Islet precursor cell (in vitro differentiated cells): ENCODE measurements at regions not wholly inside any gene's neighbourhood (a gene's known extent, or its start where the extent isn't known, plus 50 kb on each side); places are given as distances from the start of the nearest gene placed in this dataset.
A peak's percentile ranks its signal among the peaks of the same experiment; 100 is the strongest.
"Not testable (repeated sequence)": the region's sequence is repeated elsewhere in the genome, so short reads cannot be mapped to it uniquely, and the experiment has no call there.

Experiments used
- DNase-seq: peaks from one replicate; pipeline ENCODE4 v3.0.0-alpha.2; 2018

DNA sequence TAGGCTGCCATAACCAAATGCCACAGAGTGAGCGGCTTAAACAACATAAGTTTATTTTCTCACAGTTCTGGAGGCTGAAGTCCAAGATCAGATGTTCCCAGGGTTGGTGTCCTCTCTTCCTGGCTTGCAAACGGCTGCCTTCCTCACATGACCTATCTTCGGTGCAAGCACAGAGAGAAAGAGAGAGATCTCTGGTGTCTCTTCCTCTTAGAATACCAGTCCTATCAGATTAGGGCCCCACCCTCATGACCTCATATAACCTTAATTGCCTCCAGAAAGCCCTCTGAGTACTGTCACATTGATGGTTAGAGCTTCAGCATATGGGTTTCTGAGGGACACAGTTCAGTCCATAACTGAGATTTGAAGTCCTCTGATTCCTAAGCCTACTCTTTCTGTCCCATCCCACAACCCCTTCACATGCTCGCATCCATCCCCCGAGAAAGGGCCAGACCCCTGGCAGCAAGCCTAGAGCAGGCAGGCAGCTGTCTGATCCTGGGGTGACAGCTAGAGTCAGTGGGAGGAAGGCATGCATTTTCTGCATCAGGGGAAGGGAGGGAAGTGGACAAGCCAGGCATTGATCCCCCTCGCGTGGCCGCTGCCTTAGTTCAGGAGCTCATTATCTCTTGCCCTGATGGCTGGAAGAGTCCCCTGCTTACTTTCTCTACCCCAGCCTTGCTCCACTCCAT, 114.1 kb downstream of the FAR1 start:
- no peak for DNase-seq

GRCh38 chr11:13784441-13784840, 116.0 kb downstream of the FAR1 start:
- no peak for DNase-seq

GRCh38 chr11:13784855-13785254, 116.4 kb downstream of the FAR1 start:
- DNase-seq, result no peak

DNA sequence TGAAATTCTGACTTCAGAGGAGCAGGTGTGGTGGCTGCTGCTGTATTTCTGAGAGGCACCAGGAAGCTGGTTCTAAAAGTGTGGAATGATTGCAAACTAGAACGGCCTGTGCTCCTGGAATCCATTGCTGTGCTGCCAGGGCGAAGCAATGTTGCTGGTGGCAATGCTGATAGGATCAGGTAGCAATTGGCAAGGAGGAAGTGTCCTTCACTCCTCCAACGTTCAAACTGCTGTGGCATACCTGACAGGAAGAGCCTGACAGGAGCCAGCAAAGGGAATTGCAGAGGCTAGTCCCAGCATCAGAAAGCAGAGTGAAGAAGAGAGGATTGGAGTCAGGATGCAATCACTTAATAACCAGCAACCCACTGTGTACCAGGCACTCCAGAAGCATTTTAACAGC, 118.2 kb downstream of the FAR1 start:
- no peak for DNase-seq

GRCh38 chr11:13797616-13798015, 129.1 kb downstream of the FAR1 start:
- not testable (repeated sequence) for DNase-seq

- no peak for DNase-seq
These were observed 132.4 kb downstream of the FAR1 start for GRCh38 chr11:13800901-13801300.

DNA sequence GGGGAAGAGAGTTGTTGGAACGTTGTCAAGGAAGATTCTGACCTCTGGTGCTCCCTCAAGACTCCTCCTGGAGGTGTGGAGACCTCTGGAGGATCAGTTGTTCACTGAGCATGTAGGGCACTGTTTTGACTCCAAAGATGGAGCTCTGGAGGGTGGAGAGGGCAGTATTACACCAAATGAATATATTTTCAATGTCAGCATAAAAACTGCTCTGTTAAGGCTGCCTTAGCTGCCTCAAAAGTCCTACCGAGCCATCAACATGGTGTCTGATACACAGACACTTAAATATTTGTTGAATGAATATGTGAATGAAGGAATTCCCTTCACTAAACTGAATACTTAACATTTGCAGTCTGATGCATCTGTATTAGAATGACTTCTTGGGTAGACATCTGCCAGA, 144.2 kb upstream of the SPON1 start:
- DNase-seq, result no peak

DNA sequence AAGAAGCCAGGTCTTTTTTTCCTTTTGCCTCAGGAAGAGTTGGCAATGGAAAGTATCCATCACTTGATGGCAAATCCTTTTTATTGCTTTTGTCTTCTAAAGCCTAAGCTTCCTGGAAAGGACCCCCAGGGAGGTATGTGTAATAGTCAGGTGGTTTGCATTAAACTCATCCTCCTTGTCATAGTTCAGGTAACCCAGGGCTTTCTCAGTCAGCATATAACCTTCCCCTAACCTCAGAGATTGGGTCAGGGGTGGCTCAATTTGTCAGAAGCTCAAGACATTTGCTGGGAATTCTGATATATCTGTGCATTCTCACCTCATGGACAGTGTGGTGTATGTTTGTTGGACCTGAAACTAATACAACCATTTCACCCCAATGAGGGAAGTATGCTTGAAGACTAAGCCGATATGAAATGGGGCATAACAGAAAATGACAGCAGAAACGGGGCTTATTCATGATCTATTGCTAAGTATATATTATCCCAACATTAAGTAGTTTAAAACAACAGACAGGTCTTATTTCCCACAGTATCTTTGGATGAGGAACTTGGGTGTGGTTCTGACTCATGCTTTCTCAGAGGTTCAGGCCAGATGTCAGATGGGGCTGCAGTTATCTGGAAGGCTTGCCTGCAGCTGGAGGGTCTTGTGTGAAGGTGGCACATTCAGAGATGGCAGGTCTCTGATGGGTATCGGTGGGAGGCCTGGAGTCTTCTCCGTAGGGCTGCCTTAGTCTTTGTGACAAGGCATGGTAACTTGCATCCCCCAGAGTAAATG, 135.8 kb upstream of the SPON1 start:
- DNase-seq, result no peak

GRCh38 chr11:13831696-13832095, 130.8 kb upstream of the SPON1 start:
- peak; percentile 7 for DNase-seq

DNA sequence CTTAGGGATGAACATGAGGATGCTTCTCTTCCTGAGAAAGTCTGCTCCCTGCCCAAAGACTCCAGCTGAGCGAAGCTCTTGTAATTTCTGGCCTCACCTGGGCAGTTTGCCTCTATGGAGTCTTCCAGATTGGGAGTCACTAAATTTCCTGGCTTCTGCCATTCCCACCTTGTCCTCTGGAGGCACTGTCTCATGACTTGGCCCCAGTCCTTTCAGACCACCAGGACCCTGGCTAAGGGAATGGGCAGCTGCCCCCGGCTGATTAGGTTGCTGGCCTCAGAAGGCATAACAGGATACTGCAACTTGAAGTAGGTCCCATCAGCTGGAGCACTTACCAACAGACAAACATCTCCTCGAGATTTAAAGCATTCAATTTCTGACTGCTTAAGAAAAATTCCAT, 128.1 kb upstream of the SPON1 start:
- peak; percentile 59 for DNase-seq

DNA sequence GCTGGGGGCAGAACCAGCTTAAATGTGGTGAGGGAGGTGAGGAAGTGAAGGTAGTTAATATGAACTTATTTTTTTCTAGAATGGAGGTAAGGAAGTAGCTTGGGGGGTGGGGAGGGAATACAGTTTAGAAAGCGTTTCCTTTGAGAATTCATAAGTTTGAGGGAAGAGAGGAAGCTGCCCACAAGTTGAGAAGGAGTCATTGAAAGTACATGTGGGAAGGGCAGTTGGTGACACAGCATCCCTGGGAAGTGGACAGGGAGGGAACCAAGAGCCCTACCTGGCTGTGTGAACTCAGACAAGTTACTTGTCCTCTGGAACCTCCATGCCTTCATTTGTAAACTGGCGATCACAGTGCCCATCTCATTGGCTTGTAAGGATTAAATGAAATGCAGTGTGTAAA, 125.9 kb upstream of the SPON1 start:
- no peak for DNase-seq

GRCh38 chr11:13837286-13837685, 125.2 kb upstream of the SPON1 start:
- DNase-seq, result peak; percentile 19

GRCh38 chr11:13841393-13841792, 121.1 kb upstream of the SPON1 start:
- DNase-seq, result no peak

DNA sequence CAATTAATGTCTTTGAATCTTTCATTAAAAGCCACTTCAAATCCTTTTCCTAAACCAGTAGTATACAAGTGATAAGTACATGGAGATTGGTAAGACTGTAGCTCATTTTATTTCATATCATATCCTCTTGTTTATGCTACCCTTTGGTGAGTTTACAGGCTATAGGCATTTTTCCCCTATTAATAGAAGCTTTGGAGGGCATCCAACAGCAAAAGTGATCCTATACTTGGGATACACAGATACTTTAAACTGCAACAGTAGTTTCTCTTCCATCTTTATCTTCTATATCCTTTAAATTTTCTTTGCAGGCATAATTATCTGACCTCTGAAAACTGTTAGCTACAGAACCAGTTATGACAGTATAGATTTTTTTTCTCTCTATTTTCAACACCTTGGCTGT, 114.5 kb upstream of the SPON1 start:
- no peak for DNase-seq

DNA sequence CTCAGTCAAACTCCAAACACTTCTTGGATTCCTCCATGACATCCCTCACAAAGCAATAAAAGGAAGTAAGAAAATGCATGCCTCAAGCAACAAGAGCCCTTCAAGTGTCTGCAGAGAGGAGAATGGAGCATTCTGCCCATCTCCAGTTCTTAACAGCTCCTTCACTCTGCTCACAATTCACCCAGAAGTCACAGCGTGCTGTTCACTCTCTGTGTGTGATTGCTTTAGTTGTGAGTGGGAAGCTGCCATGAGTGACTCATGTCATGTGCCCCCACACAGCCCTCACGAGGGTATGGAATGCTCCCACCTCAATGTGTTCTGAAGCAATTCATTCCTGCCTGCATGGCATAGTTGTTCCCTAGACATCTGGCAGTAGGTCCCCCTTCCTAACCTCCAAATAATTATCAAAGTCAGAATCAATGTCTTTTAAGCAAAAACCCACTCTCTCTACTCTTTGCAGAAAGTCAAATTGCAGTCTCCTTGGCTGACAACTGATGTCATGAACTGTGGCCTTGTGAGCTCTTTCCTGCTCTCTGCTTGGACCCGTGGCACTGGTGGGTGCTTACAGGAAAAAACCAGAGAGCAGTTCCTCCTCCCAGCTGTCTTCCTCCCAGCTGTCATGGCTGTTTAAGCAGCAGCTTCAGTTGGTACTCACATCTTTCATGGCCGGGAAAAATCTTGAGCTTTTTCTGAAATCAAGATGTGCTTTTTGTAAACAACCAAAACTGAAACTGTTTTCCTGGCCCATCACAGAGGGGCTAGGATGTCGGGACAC, 112.1 kb upstream of the SPON1 start:
- no peak for DNase-seq

- no peak for DNase-seq
These were observed 110.8 kb upstream of the SPON1 start for GRCh38 chr11:13851691-13852090.

DNA sequence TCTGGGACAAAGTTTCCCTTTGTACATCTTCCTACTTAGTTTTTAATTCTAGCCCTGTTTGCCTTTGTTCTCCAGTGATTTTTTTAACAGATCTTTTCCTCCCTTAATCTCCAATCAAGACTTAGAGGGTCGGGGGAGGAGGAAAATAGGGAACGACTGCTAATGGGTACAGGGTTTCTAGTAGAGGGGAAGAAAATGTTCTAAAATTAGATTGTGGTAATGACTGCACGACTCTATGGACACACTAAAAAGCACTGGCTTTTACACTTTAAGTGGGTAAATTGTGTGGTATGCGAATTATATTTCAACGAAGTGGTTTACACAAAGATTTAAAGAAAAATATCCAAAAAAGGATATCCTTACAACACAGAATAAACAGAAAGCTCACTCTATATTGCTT, 110.0 kb upstream of the SPON1 start:
- no peak for DNase-seq

- no peak for DNase-seq
These were observed 104.7 kb upstream of the SPON1 start for GRCh38 chr11:13857828-13858227.

- DNase-seq, result no peak
These were observed 102.6 kb upstream of the SPON1 start for GRCh38 chr11:13859892-13860291.

GRCh38 chr11:13861411-13861810, 101.1 kb upstream of the SPON1 start:
- DNase-seq, result peak; percentile 27

- DNase-seq, result peak; percentile 9
These were observed 99.6 kb upstream of the SPON1 start for GRCh38 chr11:13862845-13863392.

- DNase-seq, result peak; percentile 69
These were observed 93.7 kb upstream of the SPON1 start for GRCh38 chr11:13868710-13869397.

DNA sequence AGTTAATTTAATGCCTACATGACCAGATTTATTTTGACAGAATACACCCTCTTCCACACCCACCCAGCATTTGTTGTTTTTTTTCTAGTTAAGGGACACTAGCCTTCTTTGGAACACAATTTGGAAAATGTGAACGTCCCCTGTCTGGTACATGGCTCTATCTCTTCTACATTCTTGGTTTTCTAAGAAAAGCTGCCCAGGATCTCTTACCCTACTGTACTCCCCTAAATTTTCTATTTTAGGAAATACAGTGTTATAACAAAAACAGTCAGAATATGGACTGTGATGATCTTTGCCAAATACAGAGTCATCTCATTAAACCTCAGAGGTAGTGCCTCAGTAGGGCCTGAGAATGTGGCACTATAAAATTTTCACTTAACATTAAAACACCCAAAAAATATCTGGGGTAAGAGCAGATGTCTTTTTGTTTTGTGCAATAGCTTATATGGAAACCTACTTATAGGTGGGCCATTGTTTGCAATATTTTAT, 93.1 kb upstream of the SPON1 start:
- DNase-seq, result peak; percentile 12
